ENCODE measurements at regions not wholly inside any gene's neighbourhood (a gene's known extent, or its start where the extent isn't known, plus 50 kb on each side); places are given as distances from the start of the nearest gene placed in this dataset.
A peak's percentile ranks its signal among the peaks of the same experiment; 100 is the strongest.

GRCh38 chr14:71183876-71184689, 276.8 kb downstream of the PCNX1 start:
- Mint-ChIP-seq H3K4me3 (no peak overlapping the region), H3K4me1 (no peaks in the 10 kb centered on the region), H3K27me3 (peaks cover 0 to 2% (median 0%) of the 10 kb centered on the region in 5 donors), H3K27ac (peak overlapping the region in 1 of 10 donors; percentile 60), H3K9me3 (peaks cover 0 to 9% (median 0%) of the 10 kb centered on the region in 9 donors), H3K36me3 (peaks cover 0 to 5% (median 0%) of the 10 kb centered on the region in 3 donors)
- POLR2A ChIA-PET: interaction anchor here (0.7 kb wide), 2 partner anchors 39 to 59 kb away, joined by 4 read pairs; no protein-coding TSS in a partner anchor
- ATAC-seq (no peak), DNase-seq (no peak)

GRCh38 chr14:71185637-71186036, 278.4 kb downstream of the PCNX1 start:
- POLR2A ChIA-PET: no interaction called here

GRCh38 chr14:71187633-71188356, 280.5 kb downstream of the PCNX1 start:
- H3K27me3 Mint-ChIP-seq: peaks cover 0 to 6% (median 1%) of the 10 kb centered on the region in 5 donors
- POLR2A ChIA-PET: no interaction called here
- peaks cover 0 to 5% (median 0%) of the 10 kb centered on the region in 3 donors for H3K36me3 Mint-ChIP-seq
- H3K27ac Mint-ChIP-seq: no peak overlapping the region
- H3K4me1 Mint-ChIP-seq: no peaks in the 10 kb centered on the region
- H3K9me3 Mint-ChIP-seq: peaks cover 0 to 9% (median 0%) of the 10 kb centered on the region in 9 donors
- H3K4me3 Mint-ChIP-seq: no peak overlapping the region
- DNase-seq: no peak
- ATAC-seq: no peak

More at GRCh38 chr14:71185637-71186036, 278.4 kb downstream of the PCNX1 start:
- H3K4me1 Mint-ChIP-seq: no peaks in the 10 kb centered on the region
- no peak overlapping the region for H3K4me3 Mint-ChIP-seq
- peaks cover 0 to 5% (median 0%) of the 10 kb centered on the region in 3 donors for H3K36me3 Mint-ChIP-seq
- H3K27me3 Mint-ChIP-seq: peaks cover 0 to 6% (median 0%) of the 10 kb centered on the region in 5 donors
- H3K27ac Mint-ChIP-seq: no peak overlapping the region
- peaks cover 0 to 9% (median 0%) of the 10 kb centered on the region in 9 donors for H3K9me3 Mint-ChIP-seq
- DNase-seq (no peak), ATAC-seq (no peak)

- Mint-ChIP-seq H3K27ac (no peak overlapping the region), H3K4me1 (no peaks in the 10 kb centered on the region), H3K36me3 (peaks cover 0 to 5% (median 0%) of the 10 kb centered on the region in 3 donors), H3K4me3 (no peak overlapping the region), H3K27me3 (peaks cover 0 to 6% (median 1%) of the 10 kb centered on the region in 5 donors), H3K9me3 (peaks cover 0 to 9% (median 0%) of the 10 kb centered on the region in 9 donors)
- POLR2A ChIA-PET: no interaction called here
- no peak for DNase-seq
- no peak for ATAC-seq
Measured at GRCh38 chr14:71190770-71191374, 283.6 kb downstream of the PCNX1 start.

GRCh38 chr14:71193663-71194062, 286.4 kb downstream of the PCNX1 start:
- Mint-ChIP-seq H3K4me1 (no peaks in the 10 kb centered on the region), H3K4me3 (no peak overlapping the region), H3K27ac (no peak overlapping the region), H3K36me3 (no peaks in the 10 kb centered on the region), H3K27me3 (peaks cover 0 to 4% (median 0%) of the 10 kb centered on the region in 5 donors), H3K9me3 (no peaks in the 10 kb centered on the region)
- POLR2A ChIA-PET: no interaction called here
- ATAC-seq (no peak), DNase-seq (no peak)

- Mint-ChIP-seq H3K4me3 (no peak overlapping the region), H3K36me3 (no peaks in the 10 kb centered on the region), H3K27me3 (peaks cover 0 to 4% (median 0%) of the 10 kb centered on the region in 5 donors), H3K27ac (no peak overlapping the region), H3K9me3 (no peaks in the 10 kb centered on the region), H3K4me1 (no peaks in the 10 kb centered on the region)
- no peak for ATAC-seq
- POLR2A ChIA-PET: no interaction called here
- no peak for DNase-seq
Measured at GRCh38 chr14:71194251-71194650, 287.0 kb downstream of the PCNX1 start.

- peaks cover 0 to 5% (median 0%) of the 10 kb centered on the region in 5 donors for H3K27me3 Mint-ChIP-seq
- no peak overlapping the region for H3K4me3 Mint-ChIP-seq
- no peaks in the 10 kb centered on the region for H3K36me3 Mint-ChIP-seq
- no peaks in the 10 kb centered on the region for H3K4me1 Mint-ChIP-seq
- ATAC-seq (no peak), DNase-seq (no peak)
- H3K9me3 Mint-ChIP-seq: peaks cover 0 to 2% (median 0%) of the 10 kb centered on the region in 9 donors
- no peak overlapping the region for H3K27ac Mint-ChIP-seq
- POLR2A ChIA-PET: no interaction called here
Measured at GRCh38 chr14:71196921-71197320, 289.7 kb downstream of the PCNX1 start.

- Mint-ChIP-seq H3K27me3 (peaks cover 0 to 5% (median 0%) of the 10 kb centered on the region in 5 donors), H3K9me3 (peaks cover 0 to 2% (median 0%) of the 10 kb centered on the region in 9 donors), H3K4me3 (no peak overlapping the region), H3K27ac (no peak overlapping the region), H3K36me3 (no peaks in the 10 kb centered on the region), H3K4me1 (peaks cover 0 to 2% (median 0%) of the 10 kb centered on the region in 4 donors)
- ATAC-seq: no peak
- POLR2A ChIA-PET: no interaction called here
- no peak for DNase-seq
Measured at GRCh38 chr14:71198687-71199086, 291.4 kb downstream of the PCNX1 start.

GRCh38 chr14:71201840-71202239, 294.6 kb downstream of the PCNX1 start:
- DNase-seq: no peak
- no peak for ATAC-seq
- no peak overlapping the region for H3K27ac Mint-ChIP-seq
- POLR2A ChIA-PET: interaction anchor here (0.5 kb wide), 1 partner anchor 536 kb away, joined by 3 read pairs; no protein-coding TSS in a partner anchor
- H3K27me3 Mint-ChIP-seq: peaks cover 0 to 5% (median 0%) of the 10 kb centered on the region in 5 donors
- no peaks in the 10 kb centered on the region for H3K36me3 Mint-ChIP-seq
- H3K4me3 Mint-ChIP-seq: no peak overlapping the region
- H3K4me1 Mint-ChIP-seq: peaks cover 0 to 5% (median 2%) of the 10 kb centered on the region in 4 donors
- peaks cover 0 to 4% (median 0%) of the 10 kb centered on the region in 9 donors for H3K9me3 Mint-ChIP-seq

GRCh38 chr14:71202881-71203280, 295.6 kb downstream of the PCNX1 start:
- ATAC-seq (no peak), DNase-seq (no peak)
- Mint-ChIP-seq H3K4me3 (no peak overlapping the region), H3K27me3 (peaks cover 0 to 5% (median 0%) of the 10 kb centered on the region in 5 donors), H3K4me1 (peaks cover 0 to 5% (median 2%) of the 10 kb centered on the region in 4 donors), H3K9me3 (peaks cover 0 to 4% (median 0%) of the 10 kb centered on the region in 9 donors), H3K36me3 (no peaks in the 10 kb centered on the region), H3K27ac (no peak overlapping the region)
- POLR2A ChIA-PET: no interaction called here

GRCh38 chr14:71203306-71203705, 296.0 kb downstream of the PCNX1 start:
- Mint-ChIP-seq H3K4me1 (peaks cover 0 to 5% (median 2%) of the 10 kb centered on the region in 4 donors), H3K4me3 (no peak overlapping the region), H3K9me3 (peaks cover 0 to 4% (median 0%) of the 10 kb centered on the region in 9 donors), H3K27ac (no peak overlapping the region), H3K36me3 (no peaks in the 10 kb centered on the region), H3K27me3 (peaks cover 0 to 5% (median 0%) of the 10 kb centered on the region in 5 donors)
- ATAC-seq: no peak
- DNase-seq: no peak
- POLR2A ChIA-PET: no interaction called here

- Mint-ChIP-seq H3K27ac (peak overlapping the region in 1 of 10 donors; percentile 51), H3K27me3 (peaks cover 0 to 5% (median 0%) of the 10 kb centered on the region in 5 donors), H3K36me3 (no peaks in the 10 kb centered on the region), H3K4me1 (peaks cover 0 to 5% (median 2%) of the 10 kb centered on the region in 4 donors), H3K4me3 (no peak overlapping the region), H3K9me3 (peaks cover 0 to 4% (median 0%) of the 10 kb centered on the region in 9 donors)
- DNase-seq (no peak), ATAC-seq (no peak)
- POLR2A ChIA-PET: no interaction called here
Measured at GRCh38 chr14:71204231-71204630, 297.0 kb downstream of the PCNX1 start.

Data from naive thymus-derived CD8-positive, alpha-beta T cell (primary cell).